CD14-positive monocyte (primary cell): ENCODE measurements at regions not wholly inside any gene's neighbourhood (a gene's known extent, or its start where the extent isn't known, plus 50 kb on each side); places are given as distances from the start of the nearest gene placed in this dataset.

Experiments
- DNase-seq, 3 donors: peaks; one replicate each; pipeline ENCODE4 v3.0.0-alpha.2; 2011 to 2022
- H2AFZ ChIP-seq: 2 replicates; pipeline ENCODE4 v1.6.0; 2012; ENCODE audit warnings: mild to moderate bottlenecking, low read depth, low read length, inconsistent platforms; ENCODE audit not compliant: insufficient read depth, poor library complexity, severe bottlenecking
- H3K27ac ChIP-seq, 2 donors: 1 replicate in 1 of 2; 2 replicates in 1 of 2; pipeline ENCODE4 v1.5.1; 2012 to 2013; ENCODE audit warnings: low read length in 2 of 2, control low read depth in 1 of 2, inconsistent platforms in 1 of 2, low read depth in 1 of 2, mild to moderate bottlenecking in 1 of 2
- H3K27me3 ChIP-seq, 2 donors: one replicate each; pipeline versions ENCODE4 v1.6.0 to v1.6.1; 2011 to 2013; ENCODE audit warnings: low read length in 2 of 2; ENCODE audit not compliant: control insufficient read depth in 2 of 2, insufficient read depth in 2 of 2
- H3K36me3 ChIP-seq, 2 donors: replicated peaks in 1 of 2; 1 replicate in 1 of 2; 2 replicates in 1 of 2; pipeline versions ENCODE4 v1.5.1 to v1.6.1; 2012 to 2013; ENCODE audit warnings: low read length in 2 of 2, control low read depth in 1 of 2, inconsistent platforms in 1 of 2, mild to moderate bottlenecking in 1 of 2; ENCODE audit not compliant: insufficient read depth in 2 of 2, control insufficient read depth in 1 of 2
- H3K4me1 ChIP-seq, 2 donors: 1 replicate in 1 of 2; 2 replicates in 1 of 2; pipeline versions ENCODE4 v1.5.1 to v1.6.1; 2012 to 2013; ENCODE audit warnings: low read length in 2 of 2, control low read depth in 1 of 2, inconsistent platforms in 1 of 2, mild to moderate bottlenecking in 1 of 2, moderate library complexity in 1 of 2; ENCODE audit not compliant: insufficient read depth in 2 of 2, control insufficient read depth in 1 of 2
- H3K4me2 ChIP-seq: replicated peaks from 2 replicates; pipeline ENCODE3; 2012; ENCODE audit warnings: low read length, moderate library complexity, mild to moderate bottlenecking; ENCODE audit not compliant: poor library complexity, severe bottlenecking; ENCODE audit errors: extremely low read depth
- H3K4me3 ChIP-seq, 3 experiments: fragments of 200-600 bp in 1 of 3; sonication (generic) in 1 of 3; replicated peaks in 1 of 3; 1 replicate in 2 of 3; 2 replicates in 1 of 3; pipeline ENCODE4 v1.5.1; 2011 to 2013; ENCODE audit warnings: low read length in 3 of 3, mild to moderate bottlenecking in 3 of 3, control low read depth in 2 of 3, low read depth in 2 of 3, inconsistent platforms in 1 of 3, moderate library complexity in 1 of 3
- H3K79me2 ChIP-seq: 2 replicates; pipeline ENCODE4 v1.6.0; 2012; ENCODE audit warnings: mild to moderate bottlenecking, control low read depth, inconsistent platforms, low read length, moderate library complexity; ENCODE audit not compliant: insufficient read depth
- H3K9ac ChIP-seq: 2 replicates; pipeline ENCODE4 v1.6.0; 2017; ENCODE audit warnings: low read length, mild to moderate bottlenecking; ENCODE audit not compliant: insufficient read depth, poor library complexity, severe bottlenecking
- H3K9me3 ChIP-seq, 2 donors: replicated peaks in 1 of 2; 1 replicate in 1 of 2; 2 replicates in 1 of 2; pipeline versions ENCODE4 v1.5.1 to v1.6.1; 2012 to 2013; ENCODE audit warnings: low read length in 2 of 2, control low read depth in 1 of 2; ENCODE audit not compliant: control insufficient read depth in 1 of 2, insufficient read depth in 1 of 2
- H4K20me1 ChIP-seq: 2 replicates; pipeline ENCODE4 v1.6.0; 2012; ENCODE audit warnings: mild to moderate bottlenecking, low read length, control low read depth, moderate library complexity; ENCODE audit not compliant: insufficient read depth
- H3K27ac Mint-ChIP-seq, 7 donors: one replicate each; pipeline ENCODE4 v1.8.0; 2020; ENCODE audit warnings: mild to moderate bottlenecking in 7 of 7, mixed read lengths in 7 of 7, moderate library complexity in 6 of 7, inconsistent platforms in 2 of 7
- H3K27me3 Mint-ChIP-seq, 3 donors: one replicate each; pipeline ENCODE4 v1.8.0; 2021 to 2022; ENCODE audit warnings: low read depth in 3 of 3, mild to moderate bottlenecking in 3 of 3, mixed read lengths in 3 of 3, moderate library complexity in 3 of 3, inconsistent platforms in 1 of 3
- H3K36me3 Mint-ChIP-seq, 2 donors: one replicate each; pipeline ENCODE4 v1.8.0; 2020; ENCODE audit warnings: mixed read lengths in 2 of 2, inconsistent platforms in 1 of 2, mild to moderate bottlenecking in 1 of 2
- H3K4me1 Mint-ChIP-seq: one replicate; pipeline ENCODE4 v1.8.0; 2020; ENCODE audit warnings: mild to moderate bottlenecking, mixed read lengths
- H3K4me3 Mint-ChIP-seq, 2 donors: one replicate each; pipeline ENCODE4 v1.8.0; 2020; ENCODE audit warnings: mild to moderate bottlenecking in 2 of 2, mixed read lengths in 2 of 2, moderate library complexity in 1 of 2
- H3K9me3 Mint-ChIP-seq, 7 donors: one replicate each; pipeline ENCODE4 v1.8.0; 2020 to 2022; ENCODE audit warnings: mixed read lengths in 7 of 7, mild to moderate bottlenecking in 6 of 7, moderate library complexity in 6 of 7, inconsistent platforms in 2 of 7
- CTCF ChIP-seq: fragments of 200-600 bp; IDR thresholded peaks from one replicate; pipeline ENCODE4 v1.8.0; 2022; ENCODE audit warnings: antibody characterized with exemption, mild to moderate bottlenecking
- WGBS: methylation state at CpG from one replicate; pipeline ENCODE4 v1.1.5; 2013; ENCODE audit warnings: missing lambda C conversion rate; ENCODE audit not compliant: insufficient coverage; 5-methylcytosine and 5-hydroxymethylcytosine counted together
- intact Hi-C, 2 donors: fragments of 100-400 bp; cut with micrococcal nuclease; formaldehyde crosslinking; loops; one replicate each; pipeline versions ENCODE4 v1.15.0 to v1.15.1; 2023

- H3K27me3 Mint-ChIP-seq: peaks cover 10 to 48% (median 37%) of the 10 kb centered on the region in 3 donors
- H3K4me3 ChIP-seq: no peak overlapping the region
Measured at GRCh38 chr15:96038131-96038530, 292.4 kb upstream of the NR2F2 start.

GRCh38 chr15:96038650-96039049 is 291.9 kb upstream of the NR2F2 start:
- WGBS: no CpG with 5 or more reads among the region's 5 CpGs

More at GRCh38 chr15:96038131-96038530, 292.4 kb upstream of the NR2F2 start:
- H3K4me2 ChIP-seq: no peak overlapping the region
- peaks cover 4 to 12% of the 10 kb centered on the region in 2 donors for H3K4me1 ChIP-seq
- no CpG with 5 or more reads among the region's 1 CpG for WGBS
- peaks cover 0 to 5% (median under 1%) of the 10 kb centered on the region in 7 donors for H3K9me3 Mint-ChIP-seq
- peaks cover 32 to 39% of the 10 kb centered on the region in 2 donors for H3K27me3 ChIP-seq
- no peaks in the 10 kb centered on the region for H3K36me3 ChIP-seq
- DNase-seq: no peak
- no peak overlapping the region for H3K9ac ChIP-seq
- no peaks in the 10 kb centered on the region for H4K20me1 ChIP-seq
- H3K36me3 Mint-ChIP-seq: no peaks in the 10 kb centered on the region
- H3K4me1 Mint-ChIP-seq: peaks cover 10% of the 10 kb centered on the region
- H3K4me3 Mint-ChIP-seq: peak overlapping the region in 1 of 2 donors; percentile 18
- no peaks in the 10 kb centered on the region for H3K9me3 ChIP-seq
- H3K27ac Mint-ChIP-seq: no peak overlapping the region
- intact Hi-C loops: no loop called here
- no peak overlapping the region for H3K27ac ChIP-seq
- no peak overlapping the region for H2AFZ ChIP-seq
- no peak for TF ChIP-seq CTCF
- no peaks in the 10 kb centered on the region for H3K79me2 ChIP-seq

More at GRCh38 chr15:96038650-96039049, 291.9 kb upstream of the NR2F2 start:
- Histone ChIP-seq H3K27ac (no peak overlapping the region), H3K4me2 (no peak overlapping the region), H4K20me1 (no peaks in the 10 kb centered on the region), H3K4me3 (no peak overlapping the region), H3K9ac (no peak overlapping the region), H2AFZ (no peak overlapping the region), H3K79me2 (no peaks in the 10 kb centered on the region), H3K36me3 (no peaks in the 10 kb centered on the region), H3K9me3 (peaks cover 0 to 2% of the 10 kb centered on the region in 2 donors), H3K27me3 (peaks cover 32 to 37% of the 10 kb centered on the region in 2 donors), H3K4me1 (peaks cover 9 to 17% of the 10 kb centered on the region in 2 donors)
- DNase-seq: no peak
- Mint-ChIP-seq H3K27ac (no peak overlapping the region), H3K4me1 (peaks cover 15% of the 10 kb centered on the region), H3K4me3 (no peak overlapping the region), H3K27me3 (peaks cover 10 to 44% (median 37%) of the 10 kb centered on the region in 3 donors), H3K36me3 (no peaks in the 10 kb centered on the region), H3K9me3 (peaks cover 0 to 8% (median 3%) of the 10 kb centered on the region in 7 donors)
- no peak for TF ChIP-seq CTCF
- intact Hi-C loops: no loop called here
